ENCODE measurements at regions not wholly inside any gene's neighbourhood (a gene's known extent, or its start where the extent isn't known, plus 50 kb on each side); places are given as distances from the start of the nearest gene placed in this dataset.
"Not testable (repeated sequence)": the region's sequence is repeated elsewhere in the genome, so short reads cannot be mapped to it uniquely, and the experiment has no call there.

GRCh38 chr9:62464181-62464580, 1274.3 kb downstream of the SPATA31A7 start:
- TF ChIP-seq POLR2AphosphoS5, POLR2A (IDR thresholded peaks at IDR 0.05): not testable (repeated sequence)
- TF ChIP-seq, protein P1, sequence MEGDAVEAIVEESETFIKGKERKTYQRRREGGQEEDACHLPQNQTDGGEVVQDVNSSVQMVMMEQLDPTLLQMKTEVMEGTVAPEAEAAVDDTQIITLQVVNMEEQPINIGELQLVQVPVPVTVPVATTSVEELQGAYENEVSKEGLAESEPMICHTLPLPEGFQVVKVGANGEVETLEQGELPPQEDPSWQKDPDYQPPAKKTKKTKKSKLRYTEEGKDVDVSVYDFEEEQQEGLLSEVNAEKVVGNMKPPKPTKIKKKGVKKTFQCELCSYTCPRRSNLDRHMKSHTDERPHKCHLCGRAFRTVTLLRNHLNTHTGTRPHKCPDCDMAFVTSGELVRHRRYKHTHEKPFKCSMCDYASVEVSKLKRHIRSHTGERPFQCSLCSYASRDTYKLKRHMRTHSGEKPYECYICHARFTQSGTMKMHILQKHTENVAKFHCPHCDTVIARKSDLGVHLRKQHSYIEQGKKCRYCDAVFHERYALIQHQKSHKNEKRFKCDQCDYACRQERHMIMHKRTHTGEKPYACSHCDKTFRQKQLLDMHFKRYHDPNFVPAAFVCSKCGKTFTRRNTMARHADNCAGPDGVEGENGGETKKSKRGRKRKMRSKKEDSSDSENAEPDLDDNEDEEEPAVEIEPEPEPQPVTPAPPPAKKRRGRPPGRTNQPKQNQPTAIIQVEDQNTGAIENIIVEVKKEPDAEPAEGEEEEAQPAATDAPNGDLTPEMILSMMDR (IDR thresholded peaks at IDR 0.05 in 8 of 11, conservative IDR thresholded peaks at IDR 0.05 in 3 of 11) = not testable (repeated sequence)
